VCaP (cell line): ENCODE measurements at regions not wholly inside any gene's neighbourhood (a gene's known extent, or its start where the extent isn't known, plus 50 kb on each side); places are given as distances from the start of the nearest gene placed in this dataset.
A peak's percentile ranks its signal among the peaks of the same experiment; 100 is the strongest.
"Not testable (repeated sequence)": the region's sequence is repeated elsewhere in the genome, so short reads cannot be mapped to it uniquely, and the experiment has no call there.

Experiments used
- H3K27ac ChIP-seq: fragments of 450-650 bp; 2 replicates; pipeline ENCODE4 v1.5.1; 2017
- CTCF ChIP-seq: fragments of 450-650 bp; conservative IDR thresholded peaks from 2 replicates; pipeline ENCODE4 v1.5.1; 2017; ENCODE audit warnings: mild to moderate bottlenecking, moderate library complexity

- no peak for TF ChIP-seq CTCF
- no peak overlapping the region for H3K27ac ChIP-seq
Observed at GRCh38 chr6:156423829-156424228, 353.3 kb upstream of the ARID1B start.

GRCh38 chr6:156423075-156423474, 354.1 kb upstream of the ARID1B start:
- TF ChIP-seq CTCF: no peak
- no peak overlapping the region for H3K27ac ChIP-seq

GRCh38 chr6:156421933-156422332, 355.2 kb upstream of the ARID1B start:
- TF ChIP-seq CTCF: no peak

GRCh38 chr6:156421301-156421700, 355.9 kb upstream of the ARID1B start:
- H3K27ac ChIP-seq: not testable (repeated sequence)

More at GRCh38 chr6:156421933-156422332, 355.2 kb upstream of the ARID1B start:
- no peak overlapping the region for H3K27ac ChIP-seq

GRCh38 chr6:156420172-156420993, 356.8 kb upstream of the ARID1B start:
- no peak for TF ChIP-seq CTCF
- no peak overlapping the region for H3K27ac ChIP-seq

- no peak for TF ChIP-seq CTCF
- H3K27ac ChIP-seq: no peak overlapping the region
Observed at GRCh38 chr6:156419594-156419993, 357.6 kb upstream of the ARID1B start.

- H3K27ac ChIP-seq: peak overlapping the region; percentile 27; the same call in 1 of the 2 replicates
- no peak for TF ChIP-seq CTCF
Observed at GRCh38 chr6:156418253-156418652, 358.9 kb upstream of the ARID1B start.

- no peak for TF ChIP-seq CTCF
- H3K27ac ChIP-seq: no peak overlapping the region
Observed at GRCh38 chr6:156416391-156416790, 360.8 kb upstream of the ARID1B start.
